Natural killer cell (primary cell): ENCODE measurements at regions not wholly inside any gene's neighbourhood (a gene's known extent, or its start where the extent isn't known, plus 50 kb on each side); places are given as distances from the start of the nearest gene placed in this dataset.

Experiments used
- ATAC-seq, 3 donors: fragments of 150-1000 bp in 2 of 3; fragments of 200-7000 bp in 1 of 3; cut with Tn5 transposase; 1 replicate in 1 of 3; 2 replicates in 2 of 3; pipeline ENCODE4 v1.10.0; 2021; ENCODE audit warnings: mild to moderate bottlenecking in 2 of 3, moderate library complexity in 2 of 3
- DNase-seq, 2 donors: peaks; one replicate each; pipeline versions ENCODE4 v3.0.0 to v3.0.0-alpha.2; 2013 to 2021; ENCODE audit warnings: mixed read lengths in 1 of 2
- H3K27ac ChIP-seq: one replicate; pipeline ENCODE4 v1.5.1; 2013; ENCODE audit warnings: mild to moderate bottlenecking, low read length
- H3K27me3 ChIP-seq: one replicate; pipeline ENCODE4 v1.6.1; 2013; ENCODE audit warnings: low read length; ENCODE audit not compliant: control insufficient read depth, insufficient read depth
- H3K36me3 ChIP-seq: one replicate; pipeline ENCODE4 v1.6.1; 2013; ENCODE audit warnings: low read length; ENCODE audit not compliant: control insufficient read depth, insufficient read depth
- H3K4me1 ChIP-seq: one replicate; pipeline ENCODE4 v1.6.1; 2013; ENCODE audit warnings: low read length; ENCODE audit not compliant: control insufficient read depth, insufficient read depth
- H3K4me3 ChIP-seq: one replicate; pipeline ENCODE4 v1.5.1; 2013; ENCODE audit warnings: low read length
- H3K9me3 ChIP-seq: one replicate; pipeline ENCODE4 v1.6.1; 2013; ENCODE audit warnings: low read length; ENCODE audit not compliant: control insufficient read depth, insufficient read depth
- H3K27ac Mint-ChIP-seq, 2 donors: one replicate each; pipeline ENCODE4 v1.8.0; 2022; ENCODE audit warnings: mild to moderate bottlenecking in 2 of 2, mixed read lengths in 2 of 2, moderate library complexity in 1 of 2
- H3K27me3 Mint-ChIP-seq, 2 donors: one replicate each; pipeline ENCODE4 v1.8.0; 2022; ENCODE audit warnings: low read depth in 2 of 2, mixed read lengths in 2 of 2
- H3K36me3 Mint-ChIP-seq: one replicate; pipeline ENCODE4 v1.8.0; 2022; ENCODE audit warnings: mixed read lengths
- H3K4me1 Mint-ChIP-seq, 2 donors: one replicate each; pipeline ENCODE4 v1.8.0; 2022; ENCODE audit warnings: mixed read lengths in 2 of 2
- H3K4me3 Mint-ChIP-seq: one replicate; pipeline ENCODE4 v1.8.0; 2022; ENCODE audit warnings: mild to moderate bottlenecking, moderate library complexity, mixed read lengths
- H3K9me3 Mint-ChIP-seq, 2 donors: one replicate each; pipeline ENCODE4 v1.8.0; 2022; ENCODE audit warnings: mixed read lengths in 2 of 2
- WGBS: methylation state at CpG from one replicate; pipeline ENCODE4 v1.1.7; 2013; ENCODE audit warnings: missing lambda C conversion rate; ENCODE audit not compliant: insufficient coverage; 5-methylcytosine and 5-hydroxymethylcytosine counted together
- intact Hi-C: fragments of 100-400 bp; cut with micrococcal nuclease; formaldehyde crosslinking; loops from one replicate; pipeline ENCODE4 v1.14.2; 2022
- TF ChIP-seq, protein P1 (sequence below): fragments of 200-600 bp; IDR thresholded peaks from one replicate; pipeline ENCODE4 v1.8.0; 2022; ENCODE audit warnings: antibody characterized with exemption

- Mint-ChIP-seq H3K4me3 (no peak overlapping the region), H3K4me1 (no peaks in the 10 kb centered on the region), H3K36me3 (no peaks in the 10 kb centered on the region), H3K27ac (no peak overlapping the region), H3K9me3 (peaks cover 6 to 18% of the 10 kb centered on the region in 2 donors), H3K27me3 (no peaks in the 10 kb centered on the region)
- Histone ChIP-seq H3K4me3 (no peak overlapping the region), H3K27me3 (no peaks in the 10 kb centered on the region), H3K9me3 (no peaks in the 10 kb centered on the region), H3K36me3 (no peaks in the 10 kb centered on the region), H3K27ac (no peak overlapping the region), H3K4me1 (no peaks in the 10 kb centered on the region)
- TF ChIP-seq, protein P1, sequence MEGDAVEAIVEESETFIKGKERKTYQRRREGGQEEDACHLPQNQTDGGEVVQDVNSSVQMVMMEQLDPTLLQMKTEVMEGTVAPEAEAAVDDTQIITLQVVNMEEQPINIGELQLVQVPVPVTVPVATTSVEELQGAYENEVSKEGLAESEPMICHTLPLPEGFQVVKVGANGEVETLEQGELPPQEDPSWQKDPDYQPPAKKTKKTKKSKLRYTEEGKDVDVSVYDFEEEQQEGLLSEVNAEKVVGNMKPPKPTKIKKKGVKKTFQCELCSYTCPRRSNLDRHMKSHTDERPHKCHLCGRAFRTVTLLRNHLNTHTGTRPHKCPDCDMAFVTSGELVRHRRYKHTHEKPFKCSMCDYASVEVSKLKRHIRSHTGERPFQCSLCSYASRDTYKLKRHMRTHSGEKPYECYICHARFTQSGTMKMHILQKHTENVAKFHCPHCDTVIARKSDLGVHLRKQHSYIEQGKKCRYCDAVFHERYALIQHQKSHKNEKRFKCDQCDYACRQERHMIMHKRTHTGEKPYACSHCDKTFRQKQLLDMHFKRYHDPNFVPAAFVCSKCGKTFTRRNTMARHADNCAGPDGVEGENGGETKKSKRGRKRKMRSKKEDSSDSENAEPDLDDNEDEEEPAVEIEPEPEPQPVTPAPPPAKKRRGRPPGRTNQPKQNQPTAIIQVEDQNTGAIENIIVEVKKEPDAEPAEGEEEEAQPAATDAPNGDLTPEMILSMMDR, result no peak
- ATAC-seq, result no peak
- DNase-seq, result no peak
- intact Hi-C loops, result no loop called here
Measured at GRCh38 chr3:34626699-34627098, 828.3 kb downstream of the PDCD6IP start.

DNA sequence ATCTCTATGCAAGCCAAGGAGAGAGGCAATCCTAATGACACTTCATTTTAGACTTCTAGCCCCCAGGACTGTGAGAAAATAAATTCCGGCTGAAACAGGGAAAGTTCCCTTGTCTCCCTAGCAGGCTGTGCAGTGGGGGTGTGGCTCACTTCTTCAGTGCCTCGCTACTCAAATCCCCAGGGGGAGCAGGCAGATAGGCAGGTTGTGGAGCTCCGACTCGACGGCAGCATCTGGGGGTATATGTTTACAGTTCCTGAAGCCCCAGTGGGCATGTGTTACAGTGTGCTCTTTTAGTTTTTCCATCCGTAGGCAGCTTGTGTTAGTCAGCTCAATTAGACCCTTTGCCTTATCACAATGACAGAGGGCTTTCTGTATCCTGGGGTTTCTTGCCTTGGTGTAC lies 836.5 kb downstream of the PDCD6IP start:
- ATAC-seq, result no peak
- Histone ChIP-seq H3K9me3 (peaks cover 6% of the 10 kb centered on the region), H3K4me3 (no peak overlapping the region), H3K4me1 (no peaks in the 10 kb centered on the region), H3K27me3 (peaks cover 2% of the 10 kb centered on the region), H3K27ac (no peak overlapping the region), H3K36me3 (no peaks in the 10 kb centered on the region)
- H3K36me3 Mint-ChIP-seq, result no peaks in the 10 kb centered on the region
- no peak for DNase-seq
- no peak overlapping the region for H3K4me3 Mint-ChIP-seq
- no peak overlapping the region for H3K27ac Mint-ChIP-seq
- TF ChIP-seq, protein P1, result no peak
- intact Hi-C loops, result no loop called here
- H3K9me3 Mint-ChIP-seq, result peaks cover 4 to 8% of the 10 kb centered on the region in 2 donors
- H3K27me3 Mint-ChIP-seq, result no peaks in the 10 kb centered on the region
- WGBS, result 79% methylated on average over 6 of the region's 6 CpGs
- H3K4me1 Mint-ChIP-seq, result no peaks in the 10 kb centered on the region

GRCh38 chr3:34635352-34635850 lies 837.0 kb downstream of the PDCD6IP start:
- Mint-ChIP-seq H3K4me1 (no peaks in the 10 kb centered on the region), H3K9me3 (peaks cover 4 to 9% of the 10 kb centered on the region in 2 donors), H3K27ac (no peak overlapping the region), H3K36me3 (no peaks in the 10 kb centered on the region), H3K4me3 (no peak overlapping the region), H3K27me3 (no peaks in the 10 kb centered on the region)
- ATAC-seq (no peak), DNase-seq (no peak)
- intact Hi-C loops, result no loop called here
- Histone ChIP-seq H3K4me3 (no peak overlapping the region), H3K27ac (no peak overlapping the region), H3K27me3 (peaks cover 2% of the 10 kb centered on the region), H3K4me1 (no peaks in the 10 kb centered on the region), H3K36me3 (no peaks in the 10 kb centered on the region), H3K9me3 (peaks cover 6% of the 10 kb centered on the region)
- WGBS, result 90% methylated on average over 10 of the region's 11 CpGs
- TF ChIP-seq, protein P1, result no peak

DNA sequence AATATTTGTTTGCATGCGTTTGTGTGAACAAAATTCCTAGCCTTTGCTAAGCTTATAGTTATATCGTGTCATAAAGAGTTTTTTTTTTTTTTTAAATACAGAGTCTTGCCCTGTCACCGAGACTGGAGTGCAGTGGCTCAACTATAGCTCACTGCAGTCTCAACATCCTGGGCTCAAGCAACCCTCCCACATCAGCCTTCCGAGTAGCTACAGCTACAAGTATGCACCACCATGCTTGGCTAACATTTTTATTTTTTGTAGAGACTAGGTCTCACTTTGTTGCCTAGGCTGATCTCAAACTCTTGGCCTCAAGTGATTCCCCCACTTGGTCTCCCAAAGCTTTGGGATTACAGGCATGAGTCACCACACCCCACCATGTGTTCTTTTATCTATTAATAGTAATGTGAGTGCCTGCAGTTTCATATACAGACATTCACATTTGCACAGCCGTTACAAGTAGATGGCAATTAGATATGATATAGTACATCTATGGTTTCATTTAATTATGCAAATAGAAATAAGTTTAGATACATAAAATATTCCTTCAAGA lies 848.6 kb downstream of the PDCD6IP start:
- no peak overlapping the region for H3K4me3 Mint-ChIP-seq

More for the DNA sequence above, 848.6 kb downstream of the PDCD6IP start:
- no peak overlapping the region for H3K27ac Mint-ChIP-seq
- Histone ChIP-seq H3K36me3 (no peaks in the 10 kb centered on the region), H3K4me1 (no peaks in the 10 kb centered on the region), H3K9me3 (no peaks in the 10 kb centered on the region), H3K4me3 (no peak overlapping the region), H3K27me3 (no peaks in the 10 kb centered on the region), H3K27ac (no peak overlapping the region)
- DNase-seq (no peak), ATAC-seq (no peak)
- WGBS, result 80% methylated on average over 2 of the region's 5 CpGs
- no peaks in the 10 kb centered on the region for H3K27me3 Mint-ChIP-seq
- TF ChIP-seq, protein P1, result no peak
- intact Hi-C loops, result no loop called here
- H3K36me3 Mint-ChIP-seq, result no peaks in the 10 kb centered on the region
- H3K4me1 Mint-ChIP-seq, result no peaks in the 10 kb centered on the region
- H3K9me3 Mint-ChIP-seq, result peaks cover 2 to 3% of the 10 kb centered on the region in 2 donors
